Mucosa of stomach (tissue), 1 donor: ENCODE measurements at regions not wholly inside any gene's neighbourhood (a gene's known extent, or its start where the extent isn't known, plus 50 kb on each side); places are given as distances from the start of the nearest gene placed in this dataset.

Source experiments
- H3K27me3 ChIP-seq: one replicate; pipeline ENCODE4 v1.7.0; 2013; ENCODE audit warnings: mild to moderate bottlenecking, low read length; ENCODE audit not compliant: control insufficient read depth, insufficient read depth
- H3K36me3 ChIP-seq: one replicate; pipeline ENCODE4 v1.7.0; 2013; ENCODE audit warnings: low read length; ENCODE audit not compliant: control insufficient read depth, insufficient read depth
- H3K4me1 ChIP-seq: one replicate; pipeline ENCODE4 v1.7.0; 2013; ENCODE audit warnings: mild to moderate bottlenecking, low read length; ENCODE audit not compliant: control insufficient read depth, insufficient read depth
- H3K4me3 ChIP-seq: one replicate; pipeline ENCODE4 v1.7.0; 2013; ENCODE audit warnings: low read length
- H3K9ac ChIP-seq: one replicate; pipeline ENCODE4 v1.7.0; 2013; ENCODE audit warnings: mild to moderate bottlenecking, low read length, moderate library complexity
- H3K9me3 ChIP-seq: one replicate; pipeline ENCODE4 v1.7.0; 2013; ENCODE audit warnings: mild to moderate bottlenecking, low read length, moderate library complexity; ENCODE audit not compliant: control insufficient read depth
- donor health status: Pancreatic carcinoma.

DNA sequence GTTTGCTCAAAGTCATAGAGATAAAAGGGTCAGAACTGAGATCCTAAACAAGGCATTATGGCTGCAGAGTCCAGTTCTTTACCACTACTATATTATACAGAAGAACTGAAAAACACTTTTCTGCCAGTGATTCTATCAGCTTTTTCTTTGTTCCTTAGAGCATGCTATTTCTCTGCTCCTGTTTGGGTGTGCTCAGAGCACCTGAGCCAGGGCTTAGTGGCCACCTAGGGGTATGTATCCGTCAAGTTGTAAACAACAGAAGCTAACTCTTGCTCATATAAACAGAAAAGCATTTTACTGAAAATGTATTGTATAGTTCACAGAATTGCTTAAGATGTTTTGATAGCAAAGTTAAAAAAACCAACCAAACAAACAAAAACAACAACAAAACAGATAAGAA, 470.8 kb downstream of the SLC16A7 start:
- Histone ChIP-seq H3K9me3 (no peaks in the 10 kb centered on the region), H3K27me3 (no peaks in the 10 kb centered on the region), H3K9ac (no peak overlapping the region), H3K4me1 (no peaks in the 10 kb centered on the region), H3K36me3 (no peaks in the 10 kb centered on the region), H3K4me3 (no peak overlapping the region)

DNA sequence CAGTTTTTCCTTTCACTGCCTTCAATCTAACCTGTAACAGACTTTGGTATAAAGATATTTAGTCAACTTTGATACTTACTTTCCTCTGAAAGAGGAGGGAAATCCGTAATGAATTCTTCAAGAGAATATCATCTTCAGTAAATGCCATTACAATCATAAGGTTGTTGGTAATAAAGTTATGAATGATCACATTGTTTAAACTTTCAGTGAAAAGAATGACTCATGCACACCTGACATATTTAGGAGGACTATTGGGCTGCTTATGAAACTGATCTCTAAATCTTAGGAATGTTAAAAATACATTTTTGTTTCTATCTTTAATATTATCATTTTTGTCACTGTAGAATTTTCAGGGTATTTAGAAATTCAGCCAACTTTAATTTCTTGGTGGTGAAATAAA, 474.7 kb downstream of the SLC16A7 start:
- H3K9me3 ChIP-seq, result no peaks in the 10 kb centered on the region
- H3K4me3 ChIP-seq, result no peak overlapping the region
- no peaks in the 10 kb centered on the region for H3K4me1 ChIP-seq
- H3K9ac ChIP-seq, result no peak overlapping the region
- no peaks in the 10 kb centered on the region for H3K36me3 ChIP-seq
- no peaks in the 10 kb centered on the region for H3K27me3 ChIP-seq

DNA sequence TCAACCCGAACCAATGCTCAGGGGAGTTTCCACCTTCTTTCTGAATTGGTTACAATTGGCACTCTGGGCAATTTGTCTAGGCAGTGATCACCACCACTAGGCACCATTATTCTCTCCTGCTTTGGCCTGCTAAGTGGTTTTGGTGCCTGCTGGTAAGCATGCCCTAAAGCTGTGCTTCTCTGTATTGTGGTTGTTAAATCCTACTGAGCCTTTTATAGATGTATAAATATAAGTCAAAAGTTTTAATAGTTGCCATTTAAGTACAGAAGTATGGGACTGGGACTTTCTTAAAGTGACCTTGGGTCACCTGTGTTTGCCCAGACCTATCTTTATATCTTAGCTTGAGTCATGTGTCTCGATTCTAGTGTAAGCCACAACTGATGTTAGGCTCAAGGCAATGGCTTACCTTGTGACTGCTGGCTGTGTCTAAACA, 475.9 kb downstream of the SLC16A7 start:
- Histone ChIP-seq H3K4me1 (no peaks in the 10 kb centered on the region), H3K27me3 (no peaks in the 10 kb centered on the region), H3K4me3 (no peak overlapping the region), H3K36me3 (no peaks in the 10 kb centered on the region), H3K9ac (no peak overlapping the region), H3K9me3 (no peaks in the 10 kb centered on the region)

DNA sequence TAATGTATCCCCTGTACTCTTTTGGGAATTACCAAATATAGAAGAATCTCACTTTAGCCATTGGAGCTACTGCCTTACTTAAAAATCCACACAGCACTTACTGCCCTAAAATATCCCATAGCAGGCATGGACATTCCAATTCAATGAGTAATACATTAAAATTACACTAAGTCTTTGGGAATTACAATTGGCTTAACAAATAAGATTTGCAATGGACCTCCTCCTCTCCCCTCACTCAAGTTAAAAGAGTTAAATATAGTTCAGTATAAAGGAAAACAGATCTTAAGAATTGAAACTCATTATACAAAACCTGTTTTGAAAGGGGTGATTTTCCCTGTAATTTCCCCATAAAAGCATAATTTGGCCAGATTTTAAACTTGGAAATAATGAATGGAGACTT, 477.1 kb downstream of the SLC16A7 start:
- H3K27me3 ChIP-seq, result no peaks in the 10 kb centered on the region
- H3K9ac ChIP-seq, result no peak overlapping the region
- H3K36me3 ChIP-seq, result no peaks in the 10 kb centered on the region
- H3K4me1 ChIP-seq, result no peaks in the 10 kb centered on the region
- no peaks in the 10 kb centered on the region for H3K9me3 ChIP-seq
- no peak overlapping the region for H3K4me3 ChIP-seq

DNA sequence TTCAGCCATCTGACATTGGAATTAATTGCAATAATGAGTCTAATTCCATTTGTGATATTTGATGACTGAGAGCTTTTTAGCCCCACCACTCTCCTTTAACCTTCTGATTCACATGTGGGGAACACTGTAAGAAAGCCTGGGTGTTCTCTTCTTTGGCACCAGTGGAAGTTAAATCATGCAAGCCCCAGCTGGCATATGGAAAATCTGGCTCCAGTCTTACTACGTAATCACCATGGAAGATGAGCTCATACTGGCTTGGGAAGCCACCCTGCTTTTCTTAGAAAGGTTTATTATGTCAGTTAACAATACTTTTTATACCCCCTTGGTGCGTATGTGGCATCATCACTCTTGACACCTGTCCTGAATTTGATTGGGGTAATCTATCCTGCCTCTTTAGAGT, 479.3 kb downstream of the SLC16A7 start:
- Histone ChIP-seq H3K9me3 (no peaks in the 10 kb centered on the region), H3K27me3 (no peaks in the 10 kb centered on the region), H3K9ac (no peak overlapping the region), H3K4me3 (no peak overlapping the region), H3K36me3 (no peaks in the 10 kb centered on the region), H3K4me1 (no peaks in the 10 kb centered on the region)

DNA sequence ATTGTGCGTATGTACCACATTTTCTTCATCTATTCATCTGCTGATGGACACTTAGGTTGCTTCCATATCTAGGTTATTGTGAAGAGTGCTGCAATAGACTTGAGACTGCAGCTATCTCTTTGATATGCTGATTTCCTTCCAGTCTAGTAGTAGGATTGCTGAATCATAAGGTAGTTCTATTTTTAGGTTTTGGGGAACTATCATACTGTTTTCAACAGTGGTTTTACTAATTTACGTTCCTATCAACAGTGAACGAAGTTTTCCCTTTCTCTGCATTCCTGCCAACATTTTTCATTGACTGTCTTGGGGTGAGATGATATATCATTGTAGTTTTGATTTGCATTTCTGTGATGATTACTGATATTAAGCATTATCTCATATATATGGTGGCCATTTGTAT, 482.2 kb downstream of the SLC16A7 start:
- Histone ChIP-seq H3K36me3 (no peaks in the 10 kb centered on the region), H3K4me1 (no peaks in the 10 kb centered on the region), H3K9me3 (no peaks in the 10 kb centered on the region), H3K4me3 (no peak overlapping the region), H3K27me3 (no peaks in the 10 kb centered on the region), H3K9ac (no peak overlapping the region)

DNA sequence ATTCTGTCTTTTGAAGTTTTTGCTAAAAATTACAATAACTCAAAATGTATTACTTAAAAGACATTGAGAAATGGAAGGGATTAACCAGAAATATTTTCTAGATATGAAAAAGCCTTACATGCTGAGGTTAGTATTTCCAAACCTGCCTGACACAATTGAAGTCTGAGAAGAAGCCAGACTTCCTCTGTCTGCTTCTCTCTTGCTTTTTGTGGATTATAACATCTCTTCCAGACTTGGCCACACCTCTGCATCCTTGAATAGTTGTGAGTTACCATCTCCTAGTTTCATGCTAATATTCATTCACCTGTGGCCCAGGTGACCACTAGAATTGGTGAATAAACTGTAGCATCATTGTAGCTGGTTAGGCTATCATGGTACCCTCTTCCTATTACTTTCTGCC, 497.6 kb downstream of the SLC16A7 start:
- no peak overlapping the region for H3K4me3 ChIP-seq
- no peaks in the 10 kb centered on the region for H3K4me1 ChIP-seq
- H3K27me3 ChIP-seq, result no peaks in the 10 kb centered on the region
- H3K36me3 ChIP-seq, result no peaks in the 10 kb centered on the region
- no peaks in the 10 kb centered on the region for H3K9me3 ChIP-seq
- no peak overlapping the region for H3K9ac ChIP-seq

DNA sequence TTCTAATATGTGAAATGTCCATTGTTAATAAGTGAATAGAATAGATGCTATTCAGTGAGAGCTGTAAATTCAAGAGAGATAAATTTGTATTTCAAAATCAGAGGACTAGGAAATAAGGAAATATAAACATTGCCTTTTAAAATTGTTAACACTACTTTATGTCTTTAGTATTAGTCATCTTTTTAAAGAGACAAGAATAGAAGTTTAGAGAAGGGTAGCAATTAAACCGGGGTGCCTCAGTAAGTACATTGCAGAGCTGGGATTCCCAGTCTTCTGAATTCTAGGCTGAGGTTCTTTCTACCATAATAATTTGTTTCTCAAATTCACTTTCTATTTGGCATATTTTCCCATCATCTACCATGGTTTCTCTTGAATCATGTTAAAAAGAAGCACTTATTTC, 498.6 kb downstream of the SLC16A7 start:
- no peaks in the 10 kb centered on the region for H3K4me1 ChIP-seq
- no peaks in the 10 kb centered on the region for H3K36me3 ChIP-seq
- H3K27me3 ChIP-seq, result no peaks in the 10 kb centered on the region
- no peak overlapping the region for H3K9ac ChIP-seq
- H3K9me3 ChIP-seq, result no peaks in the 10 kb centered on the region
- no peak overlapping the region for H3K4me3 ChIP-seq

DNA sequence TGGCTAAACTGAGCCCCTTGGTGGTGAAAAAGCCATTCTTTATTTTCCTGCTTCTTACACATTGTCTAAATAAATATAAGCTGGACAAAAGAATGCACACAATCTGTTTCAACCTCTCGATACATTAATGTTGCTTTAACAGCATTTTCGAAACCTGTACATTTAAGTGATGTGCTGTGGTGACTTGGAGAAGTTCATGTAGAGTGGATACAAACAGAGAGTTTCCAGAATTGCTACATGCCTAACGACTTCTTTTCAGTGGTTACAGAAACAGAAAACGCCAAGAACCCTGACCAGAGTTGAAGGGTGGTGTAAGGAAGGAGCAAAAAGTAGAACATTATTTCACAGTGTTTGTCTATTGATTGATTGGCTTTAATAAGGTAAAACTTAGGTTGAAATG, 500.9 kb downstream of the SLC16A7 start:
- no peak overlapping the region for H3K9ac ChIP-seq

DNA sequence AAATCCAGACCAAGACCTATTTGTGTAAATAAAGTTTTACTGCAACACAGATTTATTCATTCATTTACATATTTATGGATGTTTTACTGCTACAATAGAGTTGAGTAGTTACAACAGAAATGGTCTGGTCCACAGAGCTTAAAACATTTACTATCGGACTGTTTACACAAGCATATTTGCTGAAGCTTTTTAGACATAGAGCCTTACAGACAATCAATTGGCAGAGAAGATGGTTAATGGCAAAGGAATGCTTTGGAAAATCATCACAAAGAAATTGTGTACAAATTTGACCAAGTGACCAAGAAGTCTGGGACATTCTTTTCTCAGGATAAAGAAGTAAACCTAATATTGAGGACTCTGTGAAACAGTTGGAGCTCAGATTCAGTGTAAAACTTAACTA, 504.3 kb downstream of the SLC16A7 start:
- no peak overlapping the region for H3K4me3 ChIP-seq
- H3K4me1 ChIP-seq, result no peaks in the 10 kb centered on the region
- H3K36me3 ChIP-seq, result no peaks in the 10 kb centered on the region
- H3K9me3 ChIP-seq, result no peaks in the 10 kb centered on the region
- H3K9ac ChIP-seq, result no peak overlapping the region
- no peaks in the 10 kb centered on the region for H3K27me3 ChIP-seq

More for the DNA sequence above, 500.9 kb downstream of the SLC16A7 start:
- no peaks in the 10 kb centered on the region for H3K27me3 ChIP-seq
- H3K9me3 ChIP-seq, result no peaks in the 10 kb centered on the region
- no peaks in the 10 kb centered on the region for H3K36me3 ChIP-seq
- no peaks in the 10 kb centered on the region for H3K4me1 ChIP-seq
- H3K4me3 ChIP-seq, result no peak overlapping the region

DNA sequence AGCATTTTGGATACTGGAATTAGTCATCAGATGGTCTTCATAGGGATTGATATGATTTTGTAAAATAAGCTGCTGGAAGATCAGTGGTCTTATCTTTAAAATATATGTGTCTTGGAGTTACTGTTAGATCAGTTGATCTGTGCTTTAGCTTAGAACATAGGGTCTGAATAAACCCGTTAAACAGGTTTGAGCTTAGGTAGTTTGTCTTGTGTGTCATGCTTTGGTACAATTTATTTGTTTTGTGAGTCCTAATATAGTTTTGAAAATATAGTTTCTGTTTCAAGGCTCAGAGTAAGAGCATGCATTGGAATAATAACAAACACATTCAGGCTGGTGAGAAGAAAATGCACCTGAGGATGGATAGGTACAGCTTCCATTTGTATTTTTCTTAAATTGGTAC, 505.0 kb downstream of the SLC16A7 start:
- no peaks in the 10 kb centered on the region for H3K4me1 ChIP-seq
- H3K36me3 ChIP-seq, result no peaks in the 10 kb centered on the region
- no peaks in the 10 kb centered on the region for H3K9me3 ChIP-seq
- no peak overlapping the region for H3K4me3 ChIP-seq
- H3K27me3 ChIP-seq, result no peaks in the 10 kb centered on the region
- no peak overlapping the region for H3K9ac ChIP-seq

DNA sequence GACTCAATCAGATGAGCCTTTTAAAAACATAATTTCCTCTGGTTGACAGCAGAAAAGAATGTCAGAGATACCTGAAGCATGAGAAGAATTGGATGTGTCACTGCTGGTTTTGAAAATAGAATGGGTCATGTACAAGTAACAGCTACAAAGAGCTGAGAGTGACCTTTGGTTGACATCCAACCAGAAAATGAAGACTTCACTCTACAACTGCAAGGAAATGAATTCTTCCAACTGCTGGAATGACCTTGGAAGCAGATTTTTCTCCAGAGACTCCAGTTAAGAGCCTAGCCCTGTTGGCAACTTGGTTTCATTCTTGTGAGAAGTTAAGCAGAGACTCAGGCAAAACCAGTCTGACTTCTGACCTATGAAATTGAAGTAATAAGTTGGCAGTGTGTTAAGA, 505.9 kb downstream of the SLC16A7 start:
- Histone ChIP-seq H3K4me1 (no peaks in the 10 kb centered on the region), H3K9ac (no peak overlapping the region), H3K9me3 (no peaks in the 10 kb centered on the region), H3K4me3 (no peak overlapping the region), H3K27me3 (no peaks in the 10 kb centered on the region), H3K36me3 (no peaks in the 10 kb centered on the region)

DNA sequence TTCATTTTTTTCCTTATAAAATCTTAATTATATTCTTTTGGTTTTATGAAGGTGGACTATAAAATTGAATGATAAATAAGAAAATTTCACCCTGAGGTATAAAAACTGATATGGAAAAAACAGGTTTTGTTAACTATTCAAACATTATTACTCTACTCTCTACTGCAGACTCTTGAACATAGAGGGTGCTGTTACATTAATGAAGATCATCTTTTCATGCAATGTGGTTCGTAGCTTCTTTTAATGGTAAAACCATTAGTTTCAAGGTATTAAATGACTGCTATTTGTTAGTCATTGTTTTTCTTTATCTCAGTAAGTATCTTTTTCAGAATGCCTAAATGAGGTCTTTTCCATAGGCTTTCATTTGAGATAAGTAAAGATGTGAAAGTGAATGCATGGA, 510.4 kb downstream of the SLC16A7 start:
- Histone ChIP-seq H3K4me3 (no peak overlapping the region), H3K27me3 (no peaks in the 10 kb centered on the region), H3K9me3 (no peaks in the 10 kb centered on the region)

More for the DNA sequence above, 510.4 kb downstream of the SLC16A7 start:
- Histone ChIP-seq H3K4me1 (no peaks in the 10 kb centered on the region), H3K36me3 (no peaks in the 10 kb centered on the region), H3K9ac (no peak overlapping the region)
